Smooth muscle cell of the brain vasculature (primary cell): ENCODE measurements at regions not wholly inside any gene's neighbourhood (a gene's known extent, or its start where the extent isn't known, plus 50 kb on each side); places are given as distances from the start of the nearest gene placed in this dataset.

Experiments
- DNase-seq: peaks from one replicate; pipeline ENCODE4 v3.0.0-alpha.2; 2012; ENCODE audit warnings: low read depth, low spot score

- no peak for DNase-seq
Measured at GRCh38 chr20:57791178-57791962, 81.6 kb upstream of the PMEPA1 start.

DNA sequence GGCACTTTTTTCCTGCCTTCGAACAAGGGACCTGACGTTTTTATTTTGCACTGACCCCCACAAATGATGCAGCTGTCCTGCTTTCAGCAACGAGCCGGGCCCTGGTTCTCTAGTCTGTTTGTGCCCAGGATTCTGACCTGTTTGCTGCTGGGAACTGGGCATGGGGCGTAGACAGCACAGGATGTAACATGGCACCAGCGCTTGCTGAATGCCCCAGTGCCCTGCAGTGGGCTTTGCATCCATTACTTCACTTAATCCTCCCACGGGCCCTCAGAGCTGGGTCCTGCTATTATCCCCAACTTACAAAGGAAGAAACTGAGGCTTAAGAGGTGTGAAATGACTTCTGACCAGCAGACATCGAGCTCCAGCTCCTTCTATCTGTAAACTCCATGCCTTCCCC is 80.4 kb upstream of the PMEPA1 start:
- DNase-seq, result no peak

DNA sequence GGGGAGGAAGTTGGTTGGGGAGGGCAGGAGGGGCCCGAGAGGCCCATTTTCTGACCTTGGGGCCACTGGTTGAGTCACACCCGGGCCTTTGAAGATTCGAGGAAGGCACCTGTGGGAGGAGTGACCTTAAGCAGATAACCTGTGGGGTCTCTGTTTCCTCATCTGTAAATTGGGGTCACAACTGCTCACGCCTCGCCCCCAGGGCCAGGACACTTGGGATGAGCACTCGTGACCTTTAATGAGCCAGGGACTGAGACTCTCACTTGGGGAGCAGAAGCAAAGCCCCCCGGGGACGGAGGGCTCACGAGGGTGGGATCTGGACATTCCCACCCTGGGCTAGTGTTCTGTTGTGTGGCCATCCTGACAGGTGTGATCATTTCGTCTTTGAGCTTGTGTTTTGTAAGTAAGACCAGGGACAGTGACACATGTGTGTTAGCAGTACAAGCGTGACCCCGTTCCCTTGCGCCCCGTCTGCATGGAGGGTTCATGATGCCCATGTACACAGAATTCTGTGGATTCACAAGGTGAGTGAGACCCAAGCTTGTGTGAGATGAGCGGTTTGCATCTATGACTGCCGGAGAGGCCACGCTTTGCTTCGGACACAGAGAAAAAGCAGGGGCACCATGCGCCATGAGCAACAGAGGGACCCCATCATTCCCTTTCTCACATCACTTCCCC is 79.3 kb upstream of the PMEPA1 start:
- DNase-seq, result no peak

- no peak for DNase-seq
Measured at GRCh38 chr20:57787990-57788781, 78.4 kb upstream of the PMEPA1 start.

DNA sequence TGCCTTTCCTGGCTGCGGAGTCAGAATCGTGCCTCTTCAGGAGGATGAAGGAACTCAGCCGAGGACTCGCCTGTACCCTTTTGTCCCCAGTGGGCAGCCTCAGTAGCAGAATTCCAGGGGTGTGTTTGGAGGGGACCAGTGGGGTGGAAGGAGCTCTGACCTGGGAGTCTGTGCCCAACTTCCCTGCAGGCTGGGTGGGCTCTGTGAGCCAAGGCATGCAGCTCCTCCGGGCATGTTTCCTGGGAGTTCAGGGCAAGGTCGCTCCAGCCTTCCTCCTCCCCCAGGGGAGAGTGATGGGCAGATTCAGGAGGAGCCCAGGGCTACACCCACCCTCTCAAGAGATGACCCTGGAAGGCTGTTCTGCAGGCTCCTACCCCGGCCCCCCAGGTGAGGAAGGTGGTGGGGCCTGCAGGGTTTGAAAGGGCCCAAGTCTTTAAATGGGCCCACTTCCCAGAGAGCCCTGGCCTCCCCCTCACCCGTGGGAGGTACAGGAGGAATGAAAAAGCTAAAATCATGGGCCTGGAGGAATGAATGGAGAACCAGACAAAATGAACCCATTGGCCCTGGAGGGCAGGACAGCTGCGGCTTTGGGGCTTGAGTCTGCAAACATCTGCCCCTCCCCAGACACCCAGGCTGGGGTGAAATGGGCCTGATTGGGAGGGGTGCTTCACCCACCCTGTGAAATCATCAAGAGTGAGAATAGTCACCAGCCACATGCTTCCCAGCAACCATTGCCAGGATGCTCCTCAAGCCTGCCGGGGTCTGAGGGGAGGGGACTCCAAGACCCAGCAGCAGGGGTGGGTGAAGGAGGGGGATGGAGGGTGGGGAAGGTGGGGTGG is 77.6 kb upstream of the PMEPA1 start:
- DNase-seq, result no peak

- no peak for DNase-seq
Measured at GRCh38 chr20:57786304-57786932, 76.6 kb upstream of the PMEPA1 start.

DNA sequence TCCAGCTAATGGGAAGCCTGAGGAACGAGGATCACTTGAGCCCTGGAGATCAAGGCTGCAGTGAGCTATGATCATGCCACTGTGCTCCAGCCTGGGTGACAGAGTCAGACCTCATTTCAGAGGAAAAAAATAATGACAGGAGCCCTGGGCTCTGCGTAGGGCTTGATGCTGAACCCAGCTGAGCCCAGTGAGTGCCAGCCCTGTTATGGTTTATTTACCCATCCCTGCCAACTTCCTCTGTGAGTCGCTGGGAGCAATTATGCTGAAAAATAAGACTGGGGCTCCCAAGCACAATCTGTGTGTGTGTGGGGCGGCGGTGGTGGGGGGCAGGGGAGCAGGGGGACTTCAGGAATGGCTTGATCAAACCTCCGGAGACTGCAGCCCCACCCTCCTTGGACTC is 75.9 kb upstream of the PMEPA1 start:
- no peak for DNase-seq

DNA sequence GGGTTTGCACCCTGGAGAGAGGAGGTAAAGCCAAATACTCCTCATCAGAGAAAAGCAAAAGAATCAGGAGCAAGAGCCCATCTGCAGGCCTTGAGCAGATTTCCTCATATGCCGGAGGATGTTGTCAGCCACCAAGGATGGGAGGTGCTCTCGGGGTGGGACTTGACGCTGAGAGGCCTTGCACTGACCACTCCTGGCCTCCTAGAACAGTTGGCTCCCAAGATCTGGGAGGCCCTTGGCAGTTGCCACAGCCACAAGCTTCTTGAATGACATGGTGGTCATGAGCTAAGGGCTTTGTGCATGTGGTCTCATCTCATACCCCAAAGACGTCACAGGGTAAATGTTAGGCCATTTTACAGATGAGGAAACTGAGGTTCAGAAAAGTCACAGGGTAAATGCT is 75.2 kb upstream of the PMEPA1 start:
- DNase-seq, result no peak

DNA sequence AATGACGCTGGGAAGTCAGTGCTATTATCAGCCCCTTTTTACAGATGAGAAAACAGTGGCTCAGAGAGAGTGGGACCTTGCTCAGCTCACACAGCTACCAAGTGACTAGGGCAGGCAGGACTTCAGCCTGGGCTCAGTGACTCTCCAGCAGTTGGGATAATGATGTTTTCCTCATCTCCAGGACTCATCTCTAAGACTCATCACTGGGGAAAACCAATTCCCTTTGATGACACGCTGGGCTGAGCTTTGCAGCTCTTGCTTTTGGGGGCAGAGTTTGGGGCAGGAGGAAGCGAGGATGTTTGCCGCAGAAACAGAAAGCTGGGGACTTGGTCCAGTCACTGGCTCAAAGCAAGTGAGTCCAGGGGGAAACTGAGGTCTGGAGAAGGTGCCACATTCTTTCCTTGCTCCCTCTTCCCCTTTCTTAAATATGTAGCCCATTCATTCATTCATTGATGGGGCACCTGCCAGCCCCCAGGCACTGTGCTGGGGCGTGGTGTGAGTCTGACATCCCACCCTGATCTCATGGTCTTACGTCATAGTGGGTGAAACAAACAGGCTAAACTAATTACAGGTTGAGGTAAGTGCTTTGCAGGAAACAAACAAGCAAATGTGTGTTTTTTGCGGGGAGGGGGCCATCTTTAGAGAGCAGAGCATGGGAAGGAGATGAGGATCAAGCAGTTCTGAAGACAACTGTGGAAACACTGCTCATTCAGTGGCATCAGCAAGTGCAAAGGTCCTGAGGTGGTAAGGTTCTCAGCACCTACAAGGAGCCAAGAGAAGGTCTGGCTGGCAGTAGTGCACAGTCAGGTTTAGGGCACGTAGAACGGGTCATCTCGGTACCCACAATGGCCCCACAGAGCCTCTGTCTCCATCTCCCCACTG is 74.4 kb upstream of the PMEPA1 start:
- DNase-seq, result no peak

DNA sequence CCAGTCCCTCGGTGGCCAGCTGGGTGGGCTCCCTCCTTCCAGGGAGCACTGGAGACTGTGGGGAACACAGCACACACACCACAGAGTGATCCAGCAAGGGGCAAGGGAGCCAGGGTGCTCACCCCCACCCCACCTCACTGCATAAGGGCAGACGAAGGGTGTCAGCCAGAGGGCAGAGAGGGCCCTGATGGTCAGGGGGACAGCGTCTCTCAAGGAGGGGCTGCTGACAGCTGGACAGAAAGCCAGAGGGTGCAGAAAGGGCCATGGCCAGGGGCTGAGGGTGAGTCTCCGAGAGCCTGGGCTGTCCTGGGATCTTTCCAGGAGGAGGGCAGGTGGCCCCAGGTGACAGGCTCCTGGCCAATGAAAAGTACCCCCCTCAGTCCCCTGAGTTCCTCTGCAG is 73.4 kb upstream of the PMEPA1 start:
- DNase-seq, result no peak

DNA sequence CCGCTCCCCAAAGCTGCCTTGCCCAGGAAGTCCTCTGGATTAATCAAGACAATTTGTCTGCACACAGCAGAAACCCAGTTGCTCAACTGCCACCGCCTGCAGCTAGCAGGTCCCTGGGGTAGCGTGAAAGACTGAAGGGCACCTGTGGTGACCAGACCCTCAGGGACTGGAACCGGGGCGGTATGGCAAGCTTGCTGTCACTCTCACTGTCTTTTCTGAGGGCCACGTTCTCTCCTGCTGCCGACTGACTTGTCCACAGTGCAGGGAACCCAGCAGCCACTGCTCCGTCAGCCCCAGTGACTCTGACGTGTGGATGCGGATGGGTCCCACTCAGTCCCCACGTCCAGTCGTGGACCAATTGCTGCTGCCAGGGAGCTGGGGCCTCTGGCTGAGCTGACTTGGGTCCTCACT is 72.8 kb upstream of the PMEPA1 start:
- DNase-seq, result no peak

DNA sequence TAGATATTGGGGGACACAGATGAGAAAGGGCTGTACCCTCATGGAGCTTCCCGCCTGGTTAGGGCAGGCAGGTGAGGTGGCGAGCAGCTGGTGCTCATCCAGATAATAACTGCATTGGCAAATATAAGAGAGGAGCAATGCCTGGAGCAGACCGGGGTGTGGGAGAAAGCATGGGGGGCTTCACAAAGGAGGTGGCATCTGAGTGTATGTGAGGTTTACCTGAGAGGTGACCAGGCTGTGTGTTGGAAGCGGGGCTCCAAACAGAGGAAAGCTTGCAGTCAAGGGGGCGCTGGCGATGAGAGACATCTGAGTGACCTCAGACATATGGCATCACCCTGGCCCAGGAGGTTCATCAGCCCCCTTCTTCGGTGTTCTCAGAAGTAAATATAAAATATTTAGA is 72.1 kb upstream of the PMEPA1 start:
- no peak for DNase-seq

DNA sequence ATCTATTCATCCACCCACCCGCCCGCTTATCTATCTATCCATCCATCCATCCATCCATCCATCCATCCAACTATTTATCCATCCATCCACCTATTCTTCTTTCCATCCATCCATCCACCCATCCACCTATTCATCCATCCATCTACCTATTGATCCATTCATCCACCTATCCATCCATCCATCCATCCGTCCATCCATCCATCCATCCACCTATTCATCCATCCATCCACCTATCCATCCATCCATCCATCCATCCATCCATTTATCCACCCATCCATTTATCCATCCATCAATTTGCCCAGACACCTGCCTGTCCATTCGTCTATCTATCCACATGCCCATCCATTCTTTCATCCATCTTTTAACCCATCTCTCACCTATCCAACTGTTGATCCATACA is 71.1 kb upstream of the PMEPA1 start:
- no peak for DNase-seq

- no peak for DNase-seq
Measured at GRCh38 chr20:57780398-57780797, 70.6 kb upstream of the PMEPA1 start.

DNA sequence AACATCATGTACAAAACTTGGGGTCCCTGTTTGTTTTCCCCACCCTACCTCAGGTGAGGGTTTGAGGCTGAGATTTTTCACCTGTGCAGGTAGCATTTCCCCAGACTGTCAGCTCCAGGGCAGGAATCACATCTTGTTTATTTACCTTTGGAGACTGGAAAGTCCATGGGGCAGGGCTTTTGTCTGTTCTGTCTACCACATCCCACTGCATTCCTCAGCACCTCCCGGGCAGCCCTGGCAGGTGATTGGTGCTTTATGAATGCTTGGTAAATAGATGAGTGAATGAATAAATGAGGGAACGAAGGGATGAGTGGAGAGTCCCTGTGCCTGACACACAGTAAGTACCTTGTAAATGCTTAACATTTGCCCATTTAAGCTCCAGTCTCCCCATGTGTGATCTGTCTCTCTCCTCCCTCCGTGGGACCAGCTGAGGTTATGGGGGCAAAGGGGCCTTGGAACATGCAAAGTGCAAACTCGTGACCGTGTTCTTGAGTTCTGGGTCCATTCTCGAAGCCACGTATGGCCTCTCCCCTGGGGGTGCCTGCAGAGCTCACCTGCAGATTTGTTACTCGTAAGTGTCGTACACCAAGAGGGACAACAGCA is 69.7 kb upstream of the PMEPA1 start:
- no peak for DNase-seq

GRCh38 chr20:57777911-57778310 is 68.1 kb upstream of the PMEPA1 start:
- no peak for DNase-seq

- DNase-seq, result no peak
Measured at GRCh38 chr20:57774951-57775350, 65.1 kb upstream of the PMEPA1 start.

DNA sequence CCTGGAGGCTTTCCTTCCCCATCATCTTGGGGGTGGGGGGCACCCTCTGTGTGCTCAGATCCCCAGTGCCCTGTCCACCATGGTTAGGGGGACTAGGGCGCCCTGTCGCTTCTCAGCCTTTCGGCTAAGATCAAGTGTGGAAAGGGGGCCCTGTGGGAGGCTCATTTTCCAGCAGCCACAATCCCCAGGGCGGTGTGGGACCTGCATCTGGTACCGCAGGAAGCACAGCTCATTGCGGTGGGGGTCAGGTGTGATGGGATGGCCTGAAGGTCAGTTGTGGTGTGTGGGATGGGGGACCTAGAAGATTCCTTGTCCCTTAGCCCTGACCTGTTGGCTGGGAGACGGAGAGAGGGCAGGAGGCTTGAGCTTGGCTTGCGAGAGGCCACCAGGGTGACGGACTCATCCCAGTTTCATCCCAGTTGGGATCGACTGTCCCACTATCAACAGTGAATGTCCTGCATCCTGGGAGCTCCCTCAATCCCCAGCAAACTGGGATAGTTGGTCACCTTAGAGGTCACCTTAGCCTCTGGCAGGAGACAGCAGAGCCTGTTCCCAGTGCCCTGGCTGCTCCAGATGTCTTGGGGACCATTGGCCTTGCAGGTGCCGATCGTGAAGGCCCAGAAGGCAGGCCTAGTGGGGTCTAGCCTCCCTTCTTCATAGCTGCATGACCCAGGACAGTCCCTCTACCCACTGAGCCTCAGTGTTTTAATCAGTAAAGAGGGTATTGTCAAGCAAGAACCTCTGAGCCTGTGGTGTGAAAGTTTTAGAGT is 64.5 kb upstream of the PMEPA1 start:
- no peak for DNase-seq
